SJSA1 (cell line): ENCODE measurements at regions not wholly inside any gene's neighbourhood (a gene's known extent, or its start where the extent isn't known, plus 50 kb on each side); places are given as distances from the start of the nearest gene placed in this dataset.

ENCODE experiments used
- DNase-seq, 2 experiments: peaks; one replicate each; pipeline ENCODE4 v3.0.0-alpha.2; 2015 to 2020; ENCODE audit warnings: low spot score in 2 of 2, low read depth in 1 of 2
- H3K27ac ChIP-seq: fragments of 250-450 bp; sonication (Bioruptor Pico); 2 replicates; pipeline ENCODE4 v1.5.1; 2020; ENCODE audit warnings: mild to moderate bottlenecking, moderate library complexity
- H3K27me3 ChIP-seq: fragments of 250-450 bp; sonication (Bioruptor Pico); replicated peaks from 2 replicates; pipeline ENCODE4 v1.5.1; 2020; ENCODE audit warnings: mild to moderate bottlenecking, moderate library complexity
- H3K36me3 ChIP-seq: fragments of 250-450 bp; sonication (Bioruptor Pico); 2 replicates; pipeline ENCODE4 v1.5.1; 2020; ENCODE audit warnings: mild to moderate bottlenecking
- H3K4me1 ChIP-seq: fragments of 250-450 bp; sonication (Bioruptor Pico); replicated peaks from 2 replicates; pipeline ENCODE4 v1.6.1; 2021; ENCODE audit warnings: mild to moderate bottlenecking
- H3K4me3 ChIP-seq: fragments of 250-450 bp; sonication (Bioruptor Pico); 2 replicates; pipeline ENCODE4 v1.5.1; 2020; ENCODE audit warnings: mild to moderate bottlenecking
- H3K9me3 ChIP-seq: fragments of 250-450 bp; sonication (Bioruptor Pico); replicated peaks from 2 replicates; pipeline ENCODE4 v1.5.1; 2020; ENCODE audit warnings: mild to moderate bottlenecking

- Histone ChIP-seq H3K4me3 (no peak overlapping the region), H3K4me1 (peaks cover 18% of the 10 kb centered on the region), H3K36me3 (no peaks in the 10 kb centered on the region), H3K27me3 (no peaks in the 10 kb centered on the region), H3K9me3 (no peaks in the 10 kb centered on the region), H3K27ac (peak overlapping the region; percentile 46)
- DNase-seq: no peak
Measured at GRCh38 chr6:117157448-117157847, 107.9 kb upstream of the VGLL2 start.

GRCh38 chr6:117165911-117166499 is 99.4 kb upstream of the VGLL2 start:
- no peaks in the 10 kb centered on the region for H3K27me3 ChIP-seq
- no peak overlapping the region for H3K4me3 ChIP-seq
- peaks cover 50% of the 10 kb centered on the region for H3K4me1 ChIP-seq
- no peaks in the 10 kb centered on the region for H3K36me3 ChIP-seq
- H3K9me3 ChIP-seq: no peaks in the 10 kb centered on the region
- no peak for DNase-seq
- H3K27ac ChIP-seq: no peak overlapping the region

DNA sequence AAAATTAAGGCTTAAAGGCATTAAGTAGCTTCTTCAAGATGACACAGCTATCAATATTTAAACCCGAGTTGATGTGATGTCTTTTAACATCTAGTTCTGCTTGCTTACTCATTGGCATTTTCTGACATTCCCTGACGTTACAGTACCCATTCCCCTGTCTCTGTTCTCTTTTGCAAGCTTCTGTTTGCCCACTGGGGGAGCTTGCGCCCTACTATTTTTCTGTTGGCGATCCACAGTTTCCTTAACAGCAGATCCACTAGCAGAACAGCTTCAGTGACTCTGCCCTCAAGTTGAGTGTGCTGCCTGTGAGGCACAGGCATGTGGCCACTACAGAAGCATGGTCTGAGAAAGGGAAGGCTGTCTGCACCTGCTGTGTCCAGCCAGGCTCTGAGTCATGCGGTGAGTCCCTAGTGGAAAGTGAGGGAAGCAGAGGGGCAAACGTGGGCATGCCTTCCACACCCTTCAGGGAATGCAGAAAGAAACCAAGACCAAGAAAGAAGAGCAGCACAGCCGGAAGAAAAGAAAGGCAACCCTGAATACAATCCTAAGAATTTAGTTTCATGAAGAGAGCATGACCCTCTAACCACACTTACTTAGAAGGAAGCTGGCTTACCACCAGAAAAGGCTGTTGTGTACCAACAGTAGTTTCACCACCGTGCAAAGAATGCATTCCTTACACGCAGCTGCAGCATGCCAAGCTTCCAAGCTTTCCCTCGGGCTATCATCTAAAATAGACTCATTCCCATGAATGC is 97.7 kb upstream of the VGLL2 start:
- Histone ChIP-seq H3K4me1 (peaks cover 57% of the 10 kb centered on the region), H3K9me3 (no peaks in the 10 kb centered on the region), H3K27me3 (no peaks in the 10 kb centered on the region), H3K4me3 (no peak overlapping the region), H3K36me3 (no peaks in the 10 kb centered on the region), H3K27ac (peak overlapping the region; percentile 87)
- peak; percentile 87 to 95 for DNase-seq

- H3K27me3 ChIP-seq: no peaks in the 10 kb centered on the region
- peak overlapping the region; percentile 87 for H3K27ac ChIP-seq
- DNase-seq: peak in 1 of 2 experiments; percentile 19
- no peaks in the 10 kb centered on the region for H3K36me3 ChIP-seq
- H3K9me3 ChIP-seq: no peaks in the 10 kb centered on the region
- H3K4me1 ChIP-seq: peaks cover 60% of the 10 kb centered on the region
- no peak overlapping the region for H3K4me3 ChIP-seq
Measured at GRCh38 chr6:117168296-117169063, 96.9 kb upstream of the VGLL2 start.

GRCh38 chr6:117169064-117169665 is 96.2 kb upstream of the VGLL2 start:
- Histone ChIP-seq H3K9me3 (no peaks in the 10 kb centered on the region), H3K27me3 (no peaks in the 10 kb centered on the region), H3K4me1 (peaks cover 60% of the 10 kb centered on the region), H3K4me3 (no peak overlapping the region), H3K27ac (peak overlapping the region; percentile 87), H3K36me3 (no peaks in the 10 kb centered on the region)
- DNase-seq: peak in 1 of 2 experiments; percentile 67

DNA sequence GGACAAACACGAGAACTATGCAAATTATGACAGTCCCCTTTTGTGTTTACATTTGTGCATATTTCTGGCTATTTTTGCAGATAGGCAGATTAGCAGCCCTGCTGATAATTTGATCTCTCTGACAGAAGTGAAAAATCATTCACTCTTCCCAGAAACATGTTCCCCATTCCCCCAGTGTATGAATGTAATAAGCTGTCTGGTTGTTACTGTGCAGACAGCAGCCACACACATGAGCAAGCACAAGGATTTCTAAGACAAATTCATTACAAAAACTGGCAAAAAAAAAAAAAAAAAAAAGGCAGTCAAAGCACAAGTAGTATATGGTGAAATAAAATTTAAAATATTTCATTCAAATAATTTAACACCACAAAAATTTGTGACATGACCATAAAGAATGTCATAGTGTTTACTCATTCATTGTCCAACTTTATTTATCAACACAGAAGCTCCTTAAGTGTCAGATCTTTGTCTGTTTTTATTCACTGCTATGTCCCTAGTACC is 95.5 kb upstream of the VGLL2 start:
- Histone ChIP-seq H3K9me3 (no peaks in the 10 kb centered on the region), H3K27me3 (no peaks in the 10 kb centered on the region), H3K36me3 (no peaks in the 10 kb centered on the region), H3K4me3 (no peak overlapping the region), H3K27ac (peak overlapping the region; percentile 87), H3K4me1 (peaks cover 60% of the 10 kb centered on the region)
- DNase-seq: peak in 1 of 2 experiments; percentile 91

DNA sequence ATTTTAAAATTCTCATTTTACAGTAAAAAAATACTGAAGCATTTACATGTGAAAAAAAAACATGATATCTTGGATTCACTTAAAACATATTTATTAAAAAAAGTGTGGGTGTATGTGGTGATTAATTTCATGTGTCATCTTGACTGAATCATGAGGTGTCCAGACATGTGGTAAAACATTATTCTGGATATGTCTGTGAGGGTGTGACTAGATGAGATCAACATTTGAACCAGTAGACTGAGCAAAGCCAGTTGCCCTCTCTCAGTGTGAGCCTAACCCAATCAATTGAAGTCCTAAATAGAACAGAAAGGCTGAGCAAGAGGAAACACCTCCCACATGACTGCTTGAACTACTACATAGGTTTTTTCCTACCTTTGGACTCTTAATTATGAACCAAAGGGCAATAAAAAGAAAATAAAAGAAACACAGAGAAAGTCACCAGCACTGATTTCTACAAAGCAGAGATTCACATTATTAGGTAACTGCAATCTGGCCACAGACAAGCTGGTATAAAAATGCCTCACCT is 90.5 kb upstream of the VGLL2 start:
- H3K9me3 ChIP-seq: no peaks in the 10 kb centered on the region
- no peak overlapping the region for H3K4me3 ChIP-seq
- H3K4me1 ChIP-seq: peaks cover 20% of the 10 kb centered on the region
- no peak for DNase-seq
- no peaks in the 10 kb centered on the region for H3K36me3 ChIP-seq
- no peak overlapping the region for H3K27ac ChIP-seq
- H3K27me3 ChIP-seq: no peaks in the 10 kb centered on the region

DNA sequence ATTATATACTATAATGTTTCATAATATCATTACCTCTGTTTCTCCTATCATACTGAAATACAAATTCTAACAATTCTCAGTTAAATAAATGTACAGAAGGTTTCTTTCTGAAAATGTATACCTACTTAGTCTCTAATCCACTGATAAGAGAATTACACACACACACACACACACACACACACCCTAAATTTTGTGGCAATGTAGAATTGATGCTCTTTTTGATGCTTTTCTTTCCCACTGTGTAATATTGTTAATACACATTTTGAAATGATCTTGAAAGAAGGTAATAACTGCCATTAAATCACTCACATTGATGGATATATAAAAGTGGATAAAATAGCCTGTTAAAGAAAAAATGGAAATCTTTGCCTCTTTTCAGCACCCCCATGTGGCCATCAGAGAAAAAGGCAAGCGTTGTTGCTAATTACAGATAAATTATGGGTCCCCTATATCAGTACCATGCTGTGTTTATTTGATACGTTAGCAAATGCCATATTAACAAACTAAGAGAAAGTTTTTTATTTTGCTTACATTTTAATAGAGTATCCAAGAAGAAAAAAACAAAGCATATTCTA is 76.6 kb upstream of the VGLL2 start:
- Histone ChIP-seq H3K9me3 (0 out of 2 replicates have a peak, but pooled peaks cover 3% of the 10 kb centered on the region), H3K36me3 (no peaks in the 10 kb centered on the region), H3K27me3 (no peaks in the 10 kb centered on the region), H3K27ac (no peak overlapping the region), H3K4me3 (no peak overlapping the region), H3K4me1 (no peaks in the 10 kb centered on the region)
- DNase-seq: peak in 1 of 2 experiments; percentile 38

GRCh38 chr6:117191009-117191408 is 74.3 kb upstream of the VGLL2 start:
- Histone ChIP-seq H3K4me3 (no peak overlapping the region), H3K36me3 (no peaks in the 10 kb centered on the region), H3K27ac (no peak overlapping the region), H3K9me3 (0 out of 2 replicates have a peak, but pooled peaks cover 3% of the 10 kb centered on the region), H3K4me1 (no peaks in the 10 kb centered on the region), H3K27me3 (no peaks in the 10 kb centered on the region)
- DNase-seq: no peak

GRCh38 chr6:117191448-117191847 is 73.9 kb upstream of the VGLL2 start:
- no peak for DNase-seq
- no peaks in the 10 kb centered on the region for H3K36me3 ChIP-seq
- no peak overlapping the region for H3K27ac ChIP-seq
- H3K4me1 ChIP-seq: no peaks in the 10 kb centered on the region
- H3K9me3 ChIP-seq: 0 out of 2 replicates have a peak, but pooled peaks cover 3% of the 10 kb centered on the region
- H3K4me3 ChIP-seq: no peak overlapping the region
- no peaks in the 10 kb centered on the region for H3K27me3 ChIP-seq

GRCh38 chr6:117194271-117194670 is 71.1 kb upstream of the VGLL2 start:
- DNase-seq: no peak
- Histone ChIP-seq H3K9me3 (0 out of 2 replicates have a peak, but pooled peaks cover 3% of the 10 kb centered on the region), H3K4me3 (no peak overlapping the region), H3K36me3 (no peaks in the 10 kb centered on the region), H3K27ac (no peak overlapping the region), H3K27me3 (no peaks in the 10 kb centered on the region), H3K4me1 (no peaks in the 10 kb centered on the region)

DNA sequence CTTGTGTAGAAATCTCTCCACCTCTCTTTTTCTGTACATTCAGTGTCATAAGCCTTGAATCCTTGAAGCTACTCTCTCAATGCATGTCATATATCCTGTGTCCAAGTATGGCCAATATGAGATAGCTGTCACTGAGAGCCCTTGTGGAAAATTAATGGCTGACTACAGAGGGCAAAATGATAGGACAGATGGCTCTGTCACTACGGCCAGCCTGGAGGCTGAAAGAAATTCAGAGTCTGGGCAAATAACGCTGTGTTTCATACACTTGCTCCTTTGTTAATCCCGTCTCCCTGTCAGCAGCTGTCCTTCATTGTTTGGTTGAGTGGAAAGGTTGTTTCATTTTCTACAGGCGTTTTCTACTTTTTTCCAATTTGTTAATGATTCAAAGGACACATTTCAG is 70.4 kb upstream of the VGLL2 start:
- H3K36me3 ChIP-seq: no peaks in the 10 kb centered on the region
- no peaks in the 10 kb centered on the region for H3K27me3 ChIP-seq
- H3K4me1 ChIP-seq: no peaks in the 10 kb centered on the region
- no peak overlapping the region for H3K4me3 ChIP-seq
- 0 out of 2 replicates have a peak, but pooled peaks cover 3% of the 10 kb centered on the region for H3K9me3 ChIP-seq
- DNase-seq: no peak
- H3K27ac ChIP-seq: no peak overlapping the region

GRCh38 chr6:117195728-117196127 is 69.6 kb upstream of the VGLL2 start:
- H3K36me3 ChIP-seq: no peaks in the 10 kb centered on the region
- no peaks in the 10 kb centered on the region for H3K4me1 ChIP-seq
- H3K27ac ChIP-seq: no peak overlapping the region
- no peaks in the 10 kb centered on the region for H3K27me3 ChIP-seq
- DNase-seq: no peak
- no peak overlapping the region for H3K4me3 ChIP-seq
- 0 out of 2 replicates have a peak, but pooled peaks cover 3% of the 10 kb centered on the region for H3K9me3 ChIP-seq
